NOMO-1 treated with dmso at 0.1 percent for 144 hours (cell line): ENCODE measurements at regions not wholly inside any gene's neighbourhood (a gene's known extent, or its start where the extent isn't known, plus 50 kb on each side); places are given as distances from the start of the nearest gene placed in this dataset.

Experiments
- DNase-seq: peaks from one replicate; lab custom pipeline; 2025; ENCODE audit not compliant: unreplicated experiment; lab: John Stamatoyannopoulos, UW

GRCh38 chr20:23186808-23187207 is 100.7 kb upstream of the CD93 start:
- DNase-seq: no peak

GRCh38 chr20:23180451-23180921 is 94.4 kb upstream of the CD93 start:
- DNase-seq: no peak

GRCh38 chr20:23179766-23180403 is 93.8 kb upstream of the CD93 start:
- no peak for DNase-seq

GRCh38 chr20:23178806-23179205 is 92.7 kb upstream of the CD93 start:
- DNase-seq: no peak

- DNase-seq: no peak
These were observed 88.7 kb upstream of the CD93 start for GRCh38 chr20:23174821-23175220.

GRCh38 chr20:23167431-23167830 is 81.3 kb upstream of the CD93 start:
- DNase-seq: no peak

GRCh38 chr20:23166563-23166962 is 80.4 kb upstream of the CD93 start:
- no peak for DNase-seq

GRCh38 chr20:23165964-23166363 is 79.8 kb upstream of the CD93 start:
- DNase-seq: no peak

- no peak for DNase-seq
These were observed 79.2 kb upstream of the CD93 start for GRCh38 chr20:23165307-23165750.

GRCh38 chr20:23164176-23164601 is 78.1 kb upstream of the CD93 start:
- no peak for DNase-seq

- DNase-seq: no peak
These were observed 77.4 kb upstream of the CD93 start for GRCh38 chr20:23163562-23163961.

- DNase-seq: no peak
These were observed 76.8 kb upstream of the CD93 start for GRCh38 chr20:23162887-23163286.

GRCh38 chr20:23161968-23162696 is 76.0 kb upstream of the CD93 start:
- no peak for DNase-seq

GRCh38 chr20:23161244-23161891 is 75.2 kb upstream of the CD93 start:
- no peak for DNase-seq

GRCh38 chr20:23160536-23161243 is 74.6 kb upstream of the CD93 start:
- DNase-seq: no peak

GRCh38 chr20:23159947-23160318 is 73.8 kb upstream of the CD93 start:
- no peak for DNase-seq

- no peak for DNase-seq
These were observed 73.3 kb upstream of the CD93 start for GRCh38 chr20:23159256-23159946.

GRCh38 chr20:23157734-23158133 is 71.6 kb upstream of the CD93 start:
- no peak for DNase-seq

- no peak for DNase-seq
These were observed 70.8 kb upstream of the CD93 start for GRCh38 chr20:23156842-23157423.

- DNase-seq: peak; percentile 60
These were observed 70.2 kb upstream of the CD93 start for GRCh38 chr20:23156170-23156841.
